AG10803 (cell line): ENCODE measurements at regions not wholly inside any gene's neighbourhood (a gene's known extent, or its start where the extent isn't known, plus 50 kb on each side); places are given as distances from the start of the nearest gene placed in this dataset.

Source experiments
- DNase-seq: peaks from one replicate; pipeline ENCODE4 v3.0.0; 2010; ENCODE audit warnings: low read depth
- H3K4me3 ChIP-seq: 2 replicates; pipeline ENCODE4 v1.5.1; 2011; ENCODE audit warnings: mild to moderate bottlenecking, low read length, control low read depth
- CTCF ChIP-seq: conservative IDR thresholded peaks from 2 replicates; pipeline ENCODE4 v1.5.1; 2011; ENCODE audit warnings: mild to moderate bottlenecking, low read length, control low read depth, inconsistent platforms

GRCh38 chr11:20274031-20274430 lies 89.5 kb upstream of the HTATIP2 start:
- no peak for DNase-seq
- no peak overlapping the region for H3K4me3 ChIP-seq
- no peak for TF ChIP-seq CTCF

- DNase-seq = no peak
- H3K4me3 ChIP-seq = no peak overlapping the region
Measured at GRCh38 chr11:20261526-20261925, 101.3 kb upstream of the DBX1 start.

GRCh38 chr11:20260307-20260706 lies 100.0 kb upstream of the DBX1 start:
- no peak overlapping the region for H3K4me3 ChIP-seq
- DNase-seq = no peak
- TF ChIP-seq CTCF = no peak

More at GRCh38 chr11:20261526-20261925, 101.3 kb upstream of the DBX1 start:
- no peak for TF ChIP-seq CTCF

GRCh38 chr11:20259506-20259905 lies 99.2 kb upstream of the DBX1 start:
- no peak for DNase-seq
- H3K4me3 ChIP-seq = no peak overlapping the region
- no peak for TF ChIP-seq CTCF

- H3K4me3 ChIP-seq = no peak overlapping the region
- no peak for TF ChIP-seq CTCF
- no peak for DNase-seq
Measured at GRCh38 chr11:20258376-20258895, 98.2 kb upstream of the DBX1 start.

GRCh38 chr11:20256925-20257324 lies 96.7 kb upstream of the DBX1 start:
- DNase-seq = no peak
- no peak for TF ChIP-seq CTCF
- H3K4me3 ChIP-seq = no peak overlapping the region

GRCh38 chr11:20253796-20254195 lies 93.5 kb upstream of the DBX1 start:
- no peak for DNase-seq
- H3K4me3 ChIP-seq = no peak overlapping the region
- TF ChIP-seq CTCF = no peak
